SK-N-SH treated with all-trans-retinoic acid at 6 μM for 48 hours (cell line): ENCODE measurements at regions not wholly inside any gene's neighbourhood (a gene's known extent, or its start where the extent isn't known, plus 50 kb on each side); places are given as distances from the start of the nearest gene placed in this dataset.

Experiments
- ATAC-seq: fragments of 200-7000 bp; cut with Tn5 transposase; 3 replicates; pipeline ENCODE4 v1.9.1; 2020; ENCODE audit warnings: mild to moderate bottlenecking, moderate library complexity
- ARNTL ChIP-seq: fragments of 450-650 bp; formaldehyde crosslinking; IDR thresholded peaks from 2 replicates; pipeline ENCODE4 v1.5.0; 2020; ENCODE audit warnings: low read depth, mild to moderate bottlenecking, moderate library complexity, borderline replicate concordance
- BACH2 ChIP-seq: fragments of 250-450 bp; sonication (Bioruptor Pico); IDR thresholded peaks from 2 replicates; pipeline ENCODE4 v1.9.0; 2021; ENCODE audit warnings: mild to moderate bottlenecking, borderline replicate concordance
- CREB5 ChIP-seq: fragments of 250-450 bp; sonication (Bioruptor Pico); IDR thresholded peaks from 2 replicates; pipeline ENCODE4 v1.5.1; 2020; ENCODE audit warnings: low read depth, mild to moderate bottlenecking, moderate library complexity
- CSRNP3 ChIP-seq: fragments of 250-450 bp; sonication (Bioruptor Pico); IDR thresholded peaks from 2 replicates; pipeline ENCODE4 v1.5.1; 2021; ENCODE audit warnings: mild to moderate bottlenecking, moderate library complexity
- ESRRG ChIP-seq: fragments of 250-450 bp; sonication (Bioruptor Pico); IDR thresholded peaks from 2 replicates; pipeline ENCODE4 v1.6.1; 2021; ENCODE audit warnings: mild to moderate bottlenecking
- GLIS3 ChIP-seq: fragments of 250-450 bp; sonication (Bioruptor Pico); IDR thresholded peaks from 2 replicates; pipeline ENCODE4 v1.5.0; 2020; ENCODE audit warnings: mild to moderate bottlenecking, moderate library complexity
- ISL1 ChIP-seq: fragments of 250-450 bp; sonication (Bioruptor Pico); IDR thresholded peaks from 2 replicates; pipeline ENCODE4 v2.1.2; 2022; ENCODE audit warnings: mild to moderate bottlenecking, moderate library complexity
- OSR1 ChIP-seq: fragments of 250-450 bp; sonication (Bioruptor Pico); IDR thresholded peaks from 2 replicates; pipeline ENCODE4 v1.8.0; 2022; ENCODE audit warnings: moderate library complexity, mild to moderate bottlenecking, inconsistent platforms
- POU6F1 ChIP-seq: fragments of 250-450 bp; sonication (Bioruptor Pico); IDR thresholded peaks from 2 replicates; pipeline ENCODE4 v1.8.0; 2021; ENCODE audit warnings: low read depth, mild to moderate bottlenecking, moderate library complexity, borderline replicate concordance
- PPARA ChIP-seq: fragments of 250-450 bp; sonication (Bioruptor Pico); IDR thresholded peaks from 2 replicates; pipeline ENCODE4 v1.5.0; 2020; ENCODE audit warnings: mild to moderate bottlenecking, borderline replicate concordance
- RARB ChIP-seq: fragments of 250-450 bp; sonication (Bioruptor Pico); IDR thresholded peaks from 2 replicates; pipeline ENCODE4 v1.8.0; 2021; ENCODE audit warnings: mild to moderate bottlenecking, moderate library complexity
- SNAI2 ChIP-seq: fragments of 250-450 bp; sonication (Bioruptor Pico); IDR thresholded peaks from 2 replicates; pipeline ENCODE4 v1.5.0; 2020; ENCODE audit warnings: mild to moderate bottlenecking, moderate library complexity
- TCF4 ChIP-seq: fragments of 250-450 bp; sonication (Bioruptor Pico); IDR thresholded peaks from 2 replicates; pipeline ENCODE4 v1.8.0; 2021; ENCODE audit warnings: mild to moderate bottlenecking, moderate library complexity, borderline replicate concordance
- TSHZ2 ChIP-seq: fragments of 250-450 bp; sonication (Bioruptor Pico); IDR thresholded peaks from 2 replicates; pipeline ENCODE4 v1.5.0; 2020; ENCODE audit warnings: mild to moderate bottlenecking, moderate library complexity
- ZC3H10 ChIP-seq: fragments of 250-450 bp; sonication (Bioruptor Pico); IDR thresholded peaks from 2 replicates; pipeline ENCODE4 v1.5.1; 2021; ENCODE audit warnings: mild to moderate bottlenecking, moderate library complexity
- ZFP3 ChIP-seq: fragments of 250-450 bp; sonication (Bioruptor Pico); IDR thresholded peaks from 2 replicates; pipeline ENCODE4 v1.5.0; 2020; ENCODE audit warnings: mild to moderate bottlenecking, moderate library complexity
- ZNF565 ChIP-seq: fragments of 450-650 bp; formaldehyde crosslinking; conservative IDR thresholded peaks from 2 replicates; pipeline ENCODE4 v1.5.0; 2020; ENCODE audit warnings: low read depth, mild to moderate bottlenecking, moderate library complexity
- ZNF70 ChIP-seq: fragments of 450-650 bp; formaldehyde crosslinking; IDR thresholded peaks from 2 replicates; pipeline ENCODE4 v1.5.0; 2020; ENCODE audit warnings: mild to moderate bottlenecking, moderate library complexity
- ZNF8 ChIP-seq: fragments of 450-650 bp; formaldehyde crosslinking; IDR thresholded peaks from 2 replicates; pipeline ENCODE4 v1.5.0; 2020; ENCODE audit warnings: mild to moderate bottlenecking, moderate library complexity

- TF ChIP-seq TSHZ2 (CRISPR knock-in tag) (no peak), ZFP3 (no peak), ZNF565 (CRISPR knock-in tag) (no peak), ARNTL (CRISPR knock-in tag) (no peak), RARB (CRISPR knock-in tag) (no peak), CREB5 (CRISPR knock-in tag) (no peak), ZNF70 (CRISPR knock-in tag) (no peak)
Observed at GRCh38 chr11:45089676-45090499, 56.6 kb upstream of the PRDM11 start (continued).

GRCh38 chr11:45090607-45091006 is 55.8 kb upstream of the PRDM11 start:
- TF ChIP-seq ZNF8 (no peak), ARNTL (CRISPR knock-in tag) (no peak), SNAI2 (CRISPR knock-in tag) (no peak), CREB5 (CRISPR knock-in tag) (no peak), ZC3H10 (CRISPR knock-in tag) (no peak), OSR1 (CRISPR knock-in tag) (no peak), ISL1 (CRISPR knock-in tag) (no peak), PPARA (CRISPR knock-in tag) (no peak), ZNF565 (CRISPR knock-in tag) (no peak)
- ATAC-seq, result no peak

GRCh38 chr11:45091563-45092403 is 54.7 kb upstream of the PRDM11 start:
- TF ChIP-seq GLIS3 (CRISPR knock-in tag), result no peak
- no peak for TF ChIP-seq SNAI2 (CRISPR knock-in tag)
- no peak for TF ChIP-seq PPARA (CRISPR knock-in tag)
- no peak for TF ChIP-seq ZNF8
- no peak for TF ChIP-seq POU6F1 (CRISPR knock-in tag)
- TF ChIP-seq CSRNP3 (CRISPR knock-in tag), result no peak
- TF ChIP-seq BACH2 (CRISPR knock-in tag), result no peak
- TF ChIP-seq, all 23 proteins: peak for 0
- no peak; the same call in 2 of the 3 replicates for ATAC-seq

GRCh38 chr11:45092404-45092785 is 54.0 kb upstream of the PRDM11 start:
- no peak for ATAC-seq
- no peak for TF ChIP-seq ESRRG
- no peak for TF ChIP-seq ISL1 (CRISPR knock-in tag)
- no peak for TF ChIP-seq ZFP3
- TF ChIP-seq TSHZ2 (CRISPR knock-in tag), result no peak
- TF ChIP-seq OSR1 (CRISPR knock-in tag), result no peak
- TF ChIP-seq POU6F1 (CRISPR knock-in tag), result no peak
- no peak for TF ChIP-seq ARNTL (CRISPR knock-in tag)
- no peak for TF ChIP-seq ZNF8
- no peak for TF ChIP-seq TCF4 (CRISPR knock-in tag)
- no peak for TF ChIP-seq RARB (CRISPR knock-in tag)
